ENCODE measurements at regions not wholly inside any gene's neighbourhood (a gene's known extent, or its start where the extent isn't known, plus 50 kb on each side); places are given as distances from the start of the nearest gene placed in this dataset.
"Not testable (repeated sequence)": the region's sequence is repeated elsewhere in the genome, so short reads cannot be mapped to it uniquely, and the experiment has no call there.

GRCh38 chr3:164360738-164361406 lies 717.4 kb downstream of the SI start:
- Histone ChIP-seq H3K27ac (no peak overlapping the region), H3K4me3 (no peak overlapping the region), H3K4me2 (no peak overlapping the region), H3K9ac (no peak overlapping the region), H4K20me1 (no peaks in the 10 kb centered on the region), H3K9me3 (replicated peaks in 1 of 11) (no peaks in the 10 kb centered on the region), H3K4me1 (no peaks in the 10 kb centered on the region), H3K27me3 (no peaks in the 10 kb centered on the region), H3K36me3 (no peaks in the 10 kb centered on the region)
- no peak for TF ChIP-seq Cebpa-rat (IDR thresholded peaks at IDR 0.05)

GRCh38 chr3:164360078-164360578 lies 718.2 kb downstream of the SI start:
- H3K27ac ChIP-seq: no peak overlapping the region
- H3K36me3 ChIP-seq: no peaks in the 10 kb centered on the region
- H3K4me2 ChIP-seq: no peak overlapping the region
- no peaks in the 10 kb centered on the region for H4K20me1 ChIP-seq
- H3K9me3 ChIP-seq (replicated peaks in 1 of 11): no peaks in the 10 kb centered on the region
- no peaks in the 10 kb centered on the region for H3K4me1 ChIP-seq
- H3K4me3 ChIP-seq: no peak overlapping the region
- no peak overlapping the region for H3K9ac ChIP-seq
- no peaks in the 10 kb centered on the region for H3K27me3 ChIP-seq
- TF ChIP-seq Cebpa-rat (IDR thresholded peaks at IDR 0.05): no peak

GRCh38 chr3:164352991-164353390 lies 725.3 kb downstream of the SI start:
- no peaks in the 10 kb centered on the region for H3K27me3 ChIP-seq
- H3K27ac ChIP-seq: no peak overlapping the region
- no peak for TF ChIP-seq Cebpa-rat (IDR thresholded peaks at IDR 0.05)

GRCh38 chr3:164351131-164351530 lies 727.2 kb downstream of the SI start:
- TF ChIP-seq Cebpa-rat (IDR thresholded peaks at IDR 0.05): no peak
- no peaks in the 10 kb centered on the region for H3K4me1 ChIP-seq
- H3K4me2 ChIP-seq: no peak overlapping the region
- H3K27me3 ChIP-seq: no peaks in the 10 kb centered on the region
- H3K9ac ChIP-seq: no peak overlapping the region
- no peak overlapping the region for H3K27ac ChIP-seq
- H3K4me3 ChIP-seq: no peak overlapping the region
- no peaks in the 10 kb centered on the region for H4K20me1 ChIP-seq
- H3K9me3 ChIP-seq (replicated peaks in 1 of 11): peaks cover 0 to 12% (median 4%) of the 10 kb centered on the region in 11 experiments; a peak in 7 of 22 replicates
- no peaks in the 10 kb centered on the region for H3K36me3 ChIP-seq

More at GRCh38 chr3:164352991-164353390, 725.3 kb downstream of the SI start:
- H3K4me3 ChIP-seq: no peak overlapping the region
- H3K9ac ChIP-seq: no peak overlapping the region
- no peaks in the 10 kb centered on the region for H3K36me3 ChIP-seq
- no peaks in the 10 kb centered on the region for H4K20me1 ChIP-seq
- H3K4me1 ChIP-seq: no peaks in the 10 kb centered on the region
- H3K9me3 ChIP-seq (replicated peaks in 1 of 11): no peaks in the 10 kb centered on the region
- H3K4me2 ChIP-seq: no peak overlapping the region

- not testable (repeated sequence) for H3K9ac ChIP-seq; H4K20me1 ChIP-seq; H3K36me3 ChIP-seq; H3K4me1 ChIP-seq; H3K27ac ChIP-seq; H3K9me3 ChIP-seq (replicated peaks in 1 of 11); H3K4me3 ChIP-seq; H3K27me3 ChIP-seq; H3K4me2 ChIP-seq
Observed at GRCh38 chr3:164342206-164342605, 736.1 kb downstream of the SI start.

- no peak for TF ChIP-seq Cebpa-rat (IDR thresholded peaks at IDR 0.05)
- Histone ChIP-seq H3K27ac (no peak overlapping the region), H3K27me3 (no peaks in the 10 kb centered on the region), H3K4me2 (no peak overlapping the region), H4K20me1 (no peaks in the 10 kb centered on the region), H3K9ac (no peak overlapping the region), H3K36me3 (no peaks in the 10 kb centered on the region), H3K4me3 (no peak overlapping the region), H3K9me3 (replicated peaks in 1 of 11) (peaks cover 0 to 1% (median 0%) of the 10 kb centered on the region in 11 experiments; a peak in 2 of 22 replicates), H3K4me1 (no peaks in the 10 kb centered on the region)
Observed at GRCh38 chr3:164341086-164341485, 737.2 kb downstream of the SI start.

- TF ChIP-seq Cebpa-rat (IDR thresholded peaks at IDR 0.05): no peak
- Histone ChIP-seq H3K27me3 (no peaks in the 10 kb centered on the region), H4K20me1 (no peaks in the 10 kb centered on the region), H3K4me1 (no peaks in the 10 kb centered on the region), H3K4me3 (no peak overlapping the region), H3K9me3 (replicated peaks in 1 of 11) (no peaks in the 10 kb centered on the region), H3K36me3 (no peaks in the 10 kb centered on the region), H3K4me2 (no peak overlapping the region), H3K9ac (no peak overlapping the region), H3K27ac (no peak overlapping the region)
Observed at GRCh38 chr3:164340273-164340672, 738.0 kb downstream of the SI start.

GRCh38 chr3:164332831-164333802 lies 745.2 kb downstream of the SI start:
- Histone ChIP-seq H3K4me3 (no peak overlapping the region), H3K4me2 (no peak overlapping the region), H3K36me3 (no peaks in the 10 kb centered on the region), H3K4me1 (no peaks in the 10 kb centered on the region), H3K9ac (no peak overlapping the region), H3K27me3 (no peaks in the 10 kb centered on the region), H4K20me1 (no peaks in the 10 kb centered on the region), H3K27ac (no peak overlapping the region), H3K9me3 (replicated peaks in 1 of 11) (no peaks in the 10 kb centered on the region)
- TF ChIP-seq Cebpa-rat (IDR thresholded peaks at IDR 0.05): no peak

GRCh38 chr3:164326714-164327113 lies 751.6 kb downstream of the SI start:
- Histone ChIP-seq H3K9me3 (replicated peaks in 1 of 11) (no peaks in the 10 kb centered on the region), H3K4me2 (no peak overlapping the region), H3K27me3 (no peaks in the 10 kb centered on the region), H4K20me1 (no peaks in the 10 kb centered on the region), H3K36me3 (no peaks in the 10 kb centered on the region), H3K9ac (no peak overlapping the region), H3K4me3 (no peak overlapping the region), H3K27ac (no peak overlapping the region), H3K4me1 (no peaks in the 10 kb centered on the region)
- no peak for TF ChIP-seq Cebpa-rat (IDR thresholded peaks at IDR 0.05)

All from BLaER1 treated with 17β-estradiol and CSF1 and Interleukin-3, amounts not matched to agents 10 nM and 100 nM (cell line).